ENCODE measurements at regions not wholly inside any gene's neighbourhood (a gene's known extent, or its start where the extent isn't known, plus 50 kb on each side); places are given as distances from the start of the nearest gene placed in this dataset.
"Not testable (repeated sequence)": the region's sequence is repeated elsewhere in the genome, so short reads cannot be mapped to it uniquely, and the experiment has no call there.

GRCh38 chr4:42205541-42205940 lies 53.1 kb upstream of the BEND4 start:
- no peak for FAIRE-seq
- TF ChIP-seq POLR2AphosphoS5 (IDR thresholded peaks at IDR 0.05; ENCODE audit: low read depth, low read length), result no peak
- no peak for TF ChIP-seq TAF1 (IDR thresholded peaks at IDR 0.05; ENCODE audit: borderline replicate concordance, low read depth, low read length)
- TF ChIP-seq POLR2A (IDR thresholded peaks at IDR 0.05; ENCODE audit: low read depth, low read length), result no peak
- no peak for DNase-seq (ENCODE audit: insufficient read length)

- TF ChIP-seq TAF1 (IDR thresholded peaks at IDR 0.05; ENCODE audit: borderline replicate concordance, low read depth, low read length) (no peak), POLR2A (IDR thresholded peaks at IDR 0.05; ENCODE audit: low read depth, low read length) (no peak), POLR2AphosphoS5 (IDR thresholded peaks at IDR 0.05; ENCODE audit: low read depth, low read length) (no peak)
- FAIRE-seq (no peak), DNase-seq (ENCODE audit: insufficient read length) (no peak)
Observed at GRCh38 chr4:42216664-42217063, 64.2 kb upstream of the BEND4 start.

- FAIRE-seq, result no peak
Observed at GRCh38 chr4:42225286-42225685, 72.8 kb upstream of the BEND4 start.

GRCh38 chr4:42234817-42235216 lies 82.4 kb upstream of the BEND4 start:
- FAIRE-seq (no peak), DNase-seq (ENCODE audit: insufficient read length) (no peak)
- no peak for TF ChIP-seq POLR2AphosphoS5 (IDR thresholded peaks at IDR 0.05; ENCODE audit: low read depth, low read length)
- TF ChIP-seq TAF1 (IDR thresholded peaks at IDR 0.05; ENCODE audit: borderline replicate concordance, low read depth, low read length), result no peak
- no peak for TF ChIP-seq POLR2A (IDR thresholded peaks at IDR 0.05; ENCODE audit: low read depth, low read length)

More at GRCh38 chr4:42225286-42225685, 72.8 kb upstream of the BEND4 start:
- no peak for TF ChIP-seq TAF1 (IDR thresholded peaks at IDR 0.05; ENCODE audit: borderline replicate concordance, low read depth, low read length)
- TF ChIP-seq POLR2A (IDR thresholded peaks at IDR 0.05; ENCODE audit: low read depth, low read length), result no peak
- no peak for TF ChIP-seq POLR2AphosphoS5 (IDR thresholded peaks at IDR 0.05; ENCODE audit: low read depth, low read length)
- no peak for DNase-seq (ENCODE audit: insufficient read length)

- DNase-seq (ENCODE audit: insufficient read length) (no peak), FAIRE-seq (no peak)
Observed at GRCh38 chr4:42235304-42236021, 83.0 kb upstream of the BEND4 start.

GRCh38 chr4:42237010-42237409 lies 84.6 kb upstream of the BEND4 start:
- DNase-seq (ENCODE audit: insufficient read length), result no peak
- TF ChIP-seq POLR2A (IDR thresholded peaks at IDR 0.05; ENCODE audit: low read depth, low read length), result no peak
- no peak for TF ChIP-seq TAF1 (IDR thresholded peaks at IDR 0.05; ENCODE audit: borderline replicate concordance, low read depth, low read length)
- no peak for TF ChIP-seq POLR2AphosphoS5 (IDR thresholded peaks at IDR 0.05; ENCODE audit: low read depth, low read length)
- no peak for FAIRE-seq

More at GRCh38 chr4:42235304-42236021, 83.0 kb upstream of the BEND4 start:
- no peak for TF ChIP-seq TAF1 (IDR thresholded peaks at IDR 0.05; ENCODE audit: borderline replicate concordance, low read depth, low read length)
- no peak for TF ChIP-seq POLR2AphosphoS5 (IDR thresholded peaks at IDR 0.05; ENCODE audit: low read depth, low read length)
- TF ChIP-seq POLR2A (IDR thresholded peaks at IDR 0.05; ENCODE audit: low read depth, low read length), result no peak

GRCh38 chr4:42237451-42237850 lies 85.0 kb upstream of the BEND4 start:
- TF ChIP-seq POLR2AphosphoS5 (IDR thresholded peaks at IDR 0.05; ENCODE audit: low read depth, low read length) (no peak), POLR2A (IDR thresholded peaks at IDR 0.05; ENCODE audit: low read depth, low read length) (no peak), TAF1 (IDR thresholded peaks at IDR 0.05; ENCODE audit: borderline replicate concordance, low read depth, low read length) (no peak)
- FAIRE-seq (no peak), DNase-seq (ENCODE audit: insufficient read length) (no peak)

GRCh38 chr4:42248972-42249371 lies 96.5 kb upstream of the BEND4 start:
- DNase-seq (ENCODE audit: insufficient read length) (no peak), FAIRE-seq (no peak)
- TF ChIP-seq TAF1 (IDR thresholded peaks at IDR 0.05; ENCODE audit: borderline replicate concordance, low read depth, low read length) (no peak), POLR2AphosphoS5 (IDR thresholded peaks at IDR 0.05; ENCODE audit: low read depth, low read length) (no peak), POLR2A (IDR thresholded peaks at IDR 0.05; ENCODE audit: low read depth, low read length) (no peak)

GRCh38 chr4:42252315-42252714 lies 99.9 kb upstream of the BEND4 start:
- no peak for TF ChIP-seq POLR2AphosphoS5 (IDR thresholded peaks at IDR 0.05; ENCODE audit: low read depth, low read length)
- TF ChIP-seq TAF1 (IDR thresholded peaks at IDR 0.05; ENCODE audit: borderline replicate concordance, low read depth, low read length), result no peak
- no peak for TF ChIP-seq POLR2A (IDR thresholded peaks at IDR 0.05; ENCODE audit: low read depth, low read length)
- DNase-seq (ENCODE audit: insufficient read length), result no peak
- no peak for FAIRE-seq

- DNase-seq (ENCODE audit: insufficient read length); FAIRE-seq: not testable (repeated sequence)
Observed at GRCh38 chr4:42257645-42258044, 105.2 kb upstream of the BEND4 start.

- no peak for TF ChIP-seq POLR2AphosphoS5 (IDR thresholded peaks at IDR 0.05; ENCODE audit: low read depth, low read length)
- FAIRE-seq, result no peak
Observed at GRCh38 chr4:42262701-42263490, 110.4 kb upstream of the BEND4 start.

More at GRCh38 chr4:42262701-42263490, 110.4 kb upstream of the BEND4 start:
- DNase-seq (ENCODE audit: insufficient read length), result no peak

Measured in GM12892 (cell line).